HG02623 (cell line): ENCODE measurements at regions not wholly inside any gene's neighbourhood (a gene's known extent, or its start where the extent isn't known, plus 50 kb on each side); places are given as distances from the start of the nearest gene placed in this dataset.
A peak's percentile ranks its signal among the peaks of the same experiment; 100 is the strongest.
"Not testable (repeated sequence)": the region's sequence is repeated elsewhere in the genome, so short reads cannot be mapped to it uniquely, and the experiment has no call there.

ENCODE experiments used
- ATAC-seq: cut with Tn5 transposase; IDR thresholded peaks from one replicate; pipeline ENCODE4 v1.9.1; 2021; ENCODE audit warnings: moderate library complexity; ENCODE audit not compliant: unreplicated experiment

DNA sequence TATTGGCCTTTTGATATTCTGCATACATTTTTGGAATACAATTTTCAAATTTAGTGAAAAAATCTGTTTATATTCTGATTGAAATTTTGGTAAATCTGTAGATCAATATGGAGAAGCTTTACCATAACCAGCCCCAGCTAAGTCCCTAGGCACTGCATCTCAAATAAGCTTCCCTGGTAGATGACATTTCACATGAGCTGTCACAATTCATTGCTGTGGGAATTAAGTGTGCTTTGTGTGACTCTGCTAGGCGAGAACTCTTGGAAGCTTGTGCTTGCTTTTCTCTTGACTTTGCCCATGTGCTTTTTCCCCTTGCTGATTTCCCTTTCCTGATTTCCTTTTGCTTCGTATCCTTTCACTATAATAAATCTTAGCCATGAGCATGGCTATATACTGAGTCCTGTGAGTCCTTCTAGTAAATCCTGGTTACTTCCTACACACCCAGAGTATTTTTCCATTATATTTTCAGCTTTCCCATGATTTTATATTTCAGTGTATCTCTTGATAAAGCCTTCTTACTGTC lies 166.5 kb upstream of the MMS22L start:
- no peak for ATAC-seq

DNA sequence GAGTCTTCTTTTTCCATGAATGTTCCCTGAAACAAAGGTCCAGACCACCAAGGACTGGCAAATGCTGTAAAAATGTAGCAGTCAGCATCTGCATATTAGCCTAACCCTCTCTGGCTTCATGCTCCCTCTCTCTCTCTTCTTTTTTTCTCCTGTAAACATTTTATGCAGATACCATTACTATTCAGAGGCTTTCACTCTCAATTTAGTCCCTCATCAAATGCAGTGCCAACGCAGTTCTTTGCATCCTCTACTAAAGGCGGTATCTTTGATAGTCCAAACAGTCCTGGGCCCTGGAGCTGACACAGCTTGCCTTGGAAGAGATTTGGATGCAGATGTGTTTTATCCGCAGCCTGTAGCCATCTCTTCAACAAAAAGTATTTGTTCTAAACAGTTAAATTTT lies 167.1 kb upstream of the MMS22L start:
- ATAC-seq, result no peak

DNA sequence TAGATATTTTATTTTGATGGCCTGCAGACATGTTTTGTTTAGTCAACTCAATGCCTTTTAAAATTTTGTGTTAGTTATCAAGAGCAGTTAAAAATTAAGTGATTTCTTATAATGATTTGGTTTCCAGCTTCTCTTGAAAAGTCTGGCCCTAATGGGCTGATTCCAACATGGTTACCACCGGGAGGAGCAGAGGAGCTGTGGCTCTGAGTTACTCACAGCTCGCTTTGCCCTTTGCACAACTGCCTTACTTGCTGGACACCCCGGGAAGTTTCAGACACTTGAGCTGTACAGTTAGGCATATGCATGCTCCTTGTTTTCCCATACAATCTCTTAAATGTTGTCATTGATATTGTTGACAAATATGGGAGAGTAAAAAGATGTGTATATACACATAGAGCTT lies 173.1 kb upstream of the MMS22L start:
- ATAC-seq, result no peak

DNA sequence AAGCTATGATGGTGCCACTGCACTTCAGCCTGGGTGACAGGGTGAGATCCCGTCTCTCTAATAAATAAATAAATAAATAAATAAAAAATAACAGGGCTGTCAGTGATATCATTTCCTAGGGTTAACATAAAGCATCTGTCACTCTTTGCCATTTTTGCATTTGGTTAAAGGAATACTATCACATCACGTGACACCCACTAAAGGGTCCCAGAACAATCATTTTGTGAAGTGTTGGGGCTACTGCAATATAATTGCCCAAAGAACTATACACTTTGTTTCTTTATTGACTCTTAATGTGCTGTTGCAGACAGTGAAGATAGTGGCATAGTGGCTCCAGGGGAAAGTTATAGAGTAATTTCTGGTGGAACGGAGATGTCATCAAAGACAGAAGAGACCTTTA lies 176.5 kb upstream of the MMS22L start:
- no peak for ATAC-seq

DNA sequence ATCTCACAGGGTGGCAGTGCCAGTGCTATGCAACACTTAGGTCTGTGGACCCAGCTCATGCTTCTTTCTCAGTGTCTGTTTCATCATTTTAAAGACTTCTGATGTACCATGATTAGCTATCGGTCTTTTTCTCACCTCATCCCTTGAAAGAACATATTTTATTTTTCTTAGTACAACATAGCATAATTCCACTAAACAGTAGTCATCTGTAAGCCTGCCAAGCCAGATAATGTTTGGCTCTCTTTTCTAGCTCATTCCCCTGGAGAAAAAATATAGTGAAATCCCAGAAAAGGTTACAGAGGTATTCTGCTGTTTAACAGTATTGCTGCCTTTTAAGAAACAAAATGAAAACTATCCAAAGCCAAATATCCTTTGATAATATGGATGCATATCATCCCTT lies 177.0 kb upstream of the MMS22L start:
- no peak for ATAC-seq

DNA sequence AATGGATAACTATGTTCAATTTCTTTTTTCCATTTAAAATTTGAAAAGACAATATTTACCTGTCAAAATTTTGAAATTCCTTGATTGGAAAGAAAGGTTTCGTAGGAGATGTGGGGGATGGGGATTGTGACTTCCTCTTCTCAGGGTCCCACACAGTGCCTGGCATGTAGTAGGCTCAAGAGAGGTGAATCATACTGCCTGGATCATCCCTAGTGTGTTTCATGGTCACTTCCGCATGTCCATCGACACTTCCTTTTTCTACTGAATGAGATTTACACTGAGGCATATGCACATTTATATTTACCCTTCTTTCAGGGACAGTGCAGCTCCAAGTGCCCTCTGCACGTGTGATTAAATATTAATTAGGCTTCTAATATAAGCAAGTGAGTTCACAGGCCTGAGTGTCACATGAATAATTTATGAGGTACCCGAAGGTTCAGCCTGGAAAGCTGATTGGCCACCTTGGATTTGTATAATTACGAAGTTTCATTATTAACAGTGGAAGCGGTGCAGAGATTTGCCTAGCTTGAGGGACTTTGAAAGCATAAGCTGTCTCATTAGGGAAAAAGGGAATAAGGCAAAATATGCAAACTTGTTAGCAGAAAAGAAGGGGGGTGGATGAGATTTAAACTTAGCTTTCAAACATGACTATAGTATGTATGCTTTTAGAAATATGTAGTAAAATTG lies 177.5 kb upstream of the MMS22L start:
- ATAC-seq, result no peak

DNA sequence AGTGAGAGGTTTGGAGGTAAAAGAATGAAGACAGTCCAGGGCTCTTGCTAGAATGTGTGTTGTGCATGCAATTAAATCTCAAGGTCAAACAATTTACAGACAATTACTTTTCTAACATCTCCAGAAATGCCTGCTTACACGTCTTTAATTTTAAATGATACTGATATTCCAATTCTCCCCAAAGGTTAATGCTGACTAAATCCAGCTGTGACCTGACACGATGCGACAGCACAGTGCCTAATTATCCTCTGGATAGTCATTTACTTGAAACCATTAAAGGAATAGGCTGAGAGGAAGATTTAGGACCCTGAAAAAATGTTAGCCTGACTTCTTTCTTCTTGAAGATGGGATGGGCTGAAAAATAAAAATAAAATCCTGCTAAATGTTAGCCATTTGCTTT lies 178.2 kb upstream of the MMS22L start:
- no peak for ATAC-seq

DNA sequence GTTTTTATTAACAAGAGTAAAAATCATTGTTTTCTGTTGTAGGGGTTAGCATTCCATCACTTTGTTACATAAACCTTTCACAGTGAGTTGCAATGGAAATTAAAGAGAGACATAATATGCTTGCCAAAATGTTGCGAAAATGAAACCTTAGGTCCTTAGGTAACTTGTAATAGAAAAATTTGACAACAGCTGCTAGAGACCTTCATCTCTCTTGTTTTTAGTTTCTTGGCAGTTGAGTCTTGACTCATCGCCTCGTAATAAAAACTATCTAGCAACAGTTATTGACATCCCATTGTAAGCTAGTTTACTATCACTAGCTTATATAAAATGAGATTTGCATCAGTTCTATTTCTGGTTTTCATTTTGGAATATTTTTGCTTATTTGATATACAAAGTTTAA lies 179.0 kb upstream of the MMS22L start:
- ATAC-seq, result no peak

DNA sequence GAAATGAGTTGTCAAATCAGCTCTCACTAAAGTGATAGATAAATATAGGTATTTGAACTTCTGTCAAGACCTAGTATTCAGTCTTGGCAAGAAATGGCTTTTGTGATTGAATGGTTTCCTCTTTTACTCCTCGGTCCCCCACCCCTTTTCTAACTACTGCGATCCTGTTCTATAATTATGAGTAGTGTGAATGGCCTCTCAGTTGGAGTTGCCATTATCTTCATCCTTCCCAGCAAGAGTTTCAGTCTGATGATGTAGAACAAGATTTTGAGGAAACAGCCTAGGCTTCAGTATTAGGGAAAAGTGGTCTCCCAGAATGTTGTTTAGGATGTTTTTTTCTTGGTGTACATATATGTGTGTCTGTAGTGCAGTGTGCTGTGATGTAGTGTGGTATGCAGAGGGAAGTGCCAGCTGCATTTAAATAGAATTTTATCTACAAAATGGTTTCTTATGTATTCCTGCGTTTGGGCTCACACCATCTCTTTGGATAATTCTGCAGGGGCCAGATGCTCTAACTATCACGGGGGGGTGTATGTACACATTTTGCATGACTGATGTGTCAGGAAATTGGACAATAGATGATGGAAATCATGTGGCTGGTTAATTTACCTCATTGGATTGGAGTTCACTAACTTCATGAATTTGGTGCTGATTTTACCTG lies 180.1 kb upstream of the MMS22L start:
- ATAC-seq, result no peak

DNA sequence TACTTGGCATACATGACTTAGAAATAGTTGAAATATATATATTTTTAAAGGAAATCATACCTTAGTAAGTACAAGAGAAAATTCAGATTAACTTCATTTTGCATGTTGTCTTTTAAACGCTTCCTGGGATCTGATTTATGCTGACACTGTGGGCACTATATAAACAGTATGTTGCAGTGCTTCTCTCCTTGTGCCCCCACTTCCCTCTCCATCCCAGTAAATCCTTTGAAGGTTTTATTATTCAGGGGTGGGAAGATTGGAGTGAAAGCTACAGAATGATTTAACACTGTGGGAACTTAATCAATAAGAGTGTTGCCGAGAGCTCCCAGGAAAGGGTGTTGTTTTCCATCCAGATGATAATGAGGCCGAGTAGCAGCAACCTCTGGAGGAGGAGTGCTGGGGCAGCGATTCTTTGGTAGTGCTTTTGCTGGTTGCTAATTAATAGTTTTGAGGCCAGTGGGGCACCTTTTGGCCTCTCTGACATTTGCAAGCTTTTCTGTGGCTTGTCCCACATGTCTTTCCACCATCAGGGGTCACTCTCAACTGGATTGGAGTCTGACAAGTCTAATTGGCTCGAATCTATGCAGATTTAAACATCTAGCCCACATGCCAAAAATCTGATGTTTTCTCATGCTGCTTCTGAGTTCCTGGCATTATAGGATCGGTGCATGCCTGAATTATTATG lies 183.0 kb upstream of the MMS22L start:
- ATAC-seq, result no peak

DNA sequence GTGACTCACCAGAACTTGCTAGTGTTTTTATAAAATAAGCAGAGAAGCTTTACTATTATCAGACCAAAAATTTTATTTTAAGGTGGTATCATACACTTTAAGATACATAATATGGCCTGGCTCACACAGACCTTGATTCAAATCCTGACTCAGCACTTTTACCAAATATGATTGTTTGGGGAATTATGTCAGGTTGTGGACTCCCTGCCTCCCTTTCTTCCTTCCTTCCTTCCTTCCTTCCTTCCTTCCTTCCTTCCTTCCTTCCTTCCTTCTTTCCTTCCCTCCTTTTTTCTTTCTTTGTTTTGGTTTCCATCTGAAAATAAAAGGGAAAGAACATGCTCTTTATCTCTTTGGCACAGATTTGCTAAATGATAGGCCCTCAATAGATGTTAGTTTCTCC lies 186.0 kb upstream of the MMS22L start:
- no peak for ATAC-seq

DNA sequence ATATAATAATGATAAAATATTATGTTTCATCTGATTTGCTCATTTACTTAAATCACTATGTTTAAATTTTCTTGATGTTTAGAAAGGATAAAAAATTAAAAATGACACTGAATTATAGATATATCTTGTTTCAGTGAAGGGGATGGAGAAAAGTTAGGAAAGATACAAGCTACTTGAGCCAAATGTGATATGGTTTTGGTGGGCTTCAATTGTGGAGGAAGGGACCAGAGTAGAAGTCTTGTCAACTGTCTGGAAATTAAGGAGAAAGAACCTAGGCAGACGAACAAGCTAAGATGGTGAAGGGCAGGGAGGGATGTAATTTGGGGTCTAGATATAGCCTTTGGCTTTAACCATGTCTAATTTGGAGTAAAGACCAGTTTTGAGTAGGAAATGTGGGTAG lies 186.4 kb upstream of the MMS22L start:
- ATAC-seq, result no peak

DNA sequence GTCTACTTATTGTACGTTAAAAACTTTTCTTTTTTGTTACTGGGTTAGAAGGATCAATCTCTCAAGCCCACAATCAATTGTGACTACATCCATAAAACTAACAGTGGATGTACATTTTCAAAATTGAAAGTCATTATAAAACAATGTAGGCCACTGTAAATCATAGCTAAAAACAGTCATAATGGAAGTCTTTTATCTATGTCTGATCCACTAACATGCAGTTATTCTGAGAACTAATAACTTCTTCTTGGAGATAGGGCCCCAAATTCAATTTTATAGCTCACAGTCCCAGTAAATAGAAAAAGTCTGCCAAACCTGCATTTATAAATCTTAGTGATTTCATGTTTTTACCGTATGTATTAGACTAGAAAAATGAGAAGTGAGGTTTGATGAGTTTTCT lies 187.3 kb upstream of the MMS22L start:
- ATAC-seq, result no peak

DNA sequence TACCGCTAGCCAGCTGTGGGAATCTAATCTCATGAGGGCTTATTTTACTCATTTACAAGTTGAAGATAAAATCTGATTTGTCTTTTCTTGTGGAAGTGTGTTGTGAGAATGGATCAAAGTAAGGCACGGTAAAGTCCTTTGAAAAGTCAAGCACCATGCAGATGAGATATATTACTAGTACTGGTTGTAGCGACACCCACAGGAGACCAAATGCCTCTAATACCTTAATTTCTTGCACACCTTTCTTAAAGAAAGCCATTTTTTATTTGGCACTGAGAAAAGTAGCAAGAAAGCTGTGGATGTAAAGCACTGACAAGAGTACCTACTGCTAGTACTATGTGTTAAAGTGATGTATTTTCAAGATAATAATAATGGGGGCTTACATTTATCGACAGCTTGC lies 191.0 kb upstream of the MMS22L start:
- no peak for ATAC-seq

DNA sequence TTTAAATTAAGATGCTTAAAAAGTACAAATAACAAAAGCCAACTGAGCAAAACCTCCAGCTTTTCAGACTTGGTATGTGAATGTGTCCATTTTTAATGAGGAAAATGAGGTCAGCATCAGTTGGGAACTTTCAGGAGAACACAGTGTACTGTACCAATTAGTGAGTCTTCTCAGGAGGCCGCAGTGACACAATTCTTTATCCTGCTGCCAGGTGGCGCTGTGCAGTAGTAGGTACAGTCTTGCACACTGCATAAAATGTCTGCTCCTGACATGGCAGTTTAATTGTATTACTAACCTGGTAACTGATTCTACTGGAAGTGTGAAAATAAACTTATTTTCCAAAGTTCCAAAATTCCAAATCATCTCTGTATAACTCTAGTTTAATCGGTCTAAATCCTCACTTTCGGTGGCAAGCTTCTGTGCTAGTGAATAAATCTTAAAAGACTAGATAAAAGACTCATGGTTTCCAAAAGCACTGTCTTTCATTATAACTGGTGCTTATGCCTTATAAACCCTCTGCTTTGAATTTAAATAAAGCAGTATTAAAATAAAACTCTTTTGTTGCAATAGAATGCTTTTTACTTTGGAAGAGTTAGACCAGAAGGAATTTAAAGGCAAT lies 214.8 kb upstream of the MMS22L start:
- peak; percentile 99 for ATAC-seq

DNA sequence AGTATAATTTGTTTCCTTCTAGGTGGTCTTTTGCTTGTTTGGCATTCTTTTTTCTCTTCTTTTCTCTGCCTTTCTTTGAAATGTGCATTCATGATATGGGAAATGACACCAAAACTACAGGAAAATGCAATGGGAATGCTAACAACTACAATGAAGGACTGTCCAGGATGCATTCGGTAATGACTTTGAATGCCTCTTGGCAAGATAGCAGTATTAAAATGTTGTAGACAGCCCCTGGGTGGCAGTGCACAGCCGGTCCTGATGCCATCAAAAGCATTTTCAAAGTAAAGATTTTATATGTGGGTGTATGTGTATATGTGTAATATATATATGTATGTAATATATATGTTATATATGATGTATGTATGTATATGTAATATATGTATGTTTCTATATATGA lies 218.8 kb upstream of the MMS22L start:
- no peak for ATAC-seq

DNA sequence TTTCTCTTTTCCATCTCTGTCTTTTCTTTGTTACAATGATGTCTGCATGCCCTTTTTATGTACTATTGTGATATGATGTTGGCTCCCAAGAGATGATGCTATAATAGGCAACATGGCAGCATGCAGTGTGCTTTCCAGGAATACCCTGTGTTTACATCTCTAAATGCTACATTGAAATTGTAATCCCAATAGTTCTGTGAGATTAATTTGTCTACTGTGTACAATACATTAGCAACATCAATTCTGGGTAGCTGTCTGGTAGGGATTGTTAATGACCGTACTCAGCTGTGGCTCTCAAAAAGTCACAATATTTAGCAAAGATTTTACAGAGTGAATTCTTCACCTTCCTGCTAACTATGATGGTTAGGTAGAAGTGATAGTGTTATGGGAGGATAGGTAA lies 225.6 kb upstream of the MMS22L start:
- ATAC-seq, result no peak

DNA sequence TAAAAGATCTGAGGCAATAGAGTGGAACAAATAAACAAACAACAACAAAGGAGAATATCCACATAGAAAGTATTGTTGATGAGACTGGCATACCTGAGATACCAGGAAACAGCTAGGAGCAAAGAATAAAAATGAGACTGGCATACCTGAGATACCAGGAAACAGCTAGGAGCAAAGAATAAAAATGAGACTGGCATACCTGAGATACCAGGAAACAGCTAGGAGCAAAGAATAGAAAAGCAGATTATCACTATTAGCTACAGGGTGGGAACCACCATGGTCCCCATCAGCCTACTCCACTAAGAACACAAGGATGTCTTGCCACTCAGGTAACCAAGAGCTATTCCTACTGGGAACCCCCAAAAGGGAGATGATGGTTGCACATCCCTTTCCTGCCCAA lies 230.2 kb upstream of the MMS22L start:
- ATAC-seq, result not testable (repeated sequence)

DNA sequence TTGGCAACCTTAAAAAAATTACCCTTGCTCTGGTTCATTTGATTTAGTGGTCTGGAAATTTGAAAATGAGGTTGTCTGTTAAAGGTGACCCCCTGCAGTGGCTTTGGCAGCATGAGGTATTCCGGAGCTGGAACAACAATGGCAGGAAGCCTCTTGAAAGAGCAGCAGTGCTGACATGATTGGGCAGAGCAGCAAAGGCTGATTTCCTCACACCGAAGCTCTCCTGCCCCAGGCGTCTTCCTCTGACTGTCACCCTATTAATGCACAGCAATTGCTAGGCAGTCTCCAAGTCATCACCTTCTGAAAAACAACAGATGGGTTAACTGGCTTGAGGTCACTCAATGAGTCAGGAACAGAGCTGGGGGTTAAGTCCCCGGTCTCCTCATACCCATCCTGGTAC lies 241.8 kb upstream of the MMS22L start:
- ATAC-seq, result no peak

DNA sequence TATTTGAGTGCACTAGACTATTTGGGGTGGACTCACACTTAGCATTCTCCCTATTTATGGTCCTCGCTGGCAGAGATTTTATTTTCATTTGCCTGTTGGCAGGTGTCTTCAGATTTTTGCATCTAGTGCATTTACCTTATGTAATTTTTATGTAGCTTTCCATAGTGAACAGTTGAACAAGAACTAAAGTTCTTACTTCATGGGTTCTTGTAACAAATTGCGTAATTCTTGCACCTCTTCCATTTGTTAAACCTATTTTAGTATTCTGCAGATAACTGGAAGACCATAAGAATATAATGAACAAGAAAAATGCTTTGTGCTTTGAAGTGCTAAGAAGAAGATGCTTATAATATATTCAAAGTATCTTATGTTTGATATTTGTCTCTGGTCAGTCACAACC lies 252.8 kb upstream of the MMS22L start:
- ATAC-seq, result no peak

DNA sequence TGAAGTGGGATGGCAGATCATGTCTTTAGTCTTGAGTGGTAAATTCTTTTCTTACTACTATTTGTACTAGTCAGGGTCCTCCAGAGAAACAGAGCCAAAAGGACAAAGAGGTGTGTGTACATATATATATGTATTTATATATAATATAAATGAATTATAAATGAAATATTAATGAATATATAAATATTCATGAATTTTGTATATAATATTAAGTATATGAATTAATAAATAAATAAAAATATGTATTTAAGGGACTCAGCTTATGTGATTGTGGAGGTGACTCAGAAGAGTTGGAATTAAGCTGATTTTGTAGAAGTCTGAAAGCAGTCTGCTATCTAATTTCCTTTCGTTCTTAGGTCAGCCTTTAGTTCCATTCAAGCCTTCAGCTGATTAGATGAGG lies 265.3 kb upstream of the MMS22L start:
- ATAC-seq, result no peak

DNA sequence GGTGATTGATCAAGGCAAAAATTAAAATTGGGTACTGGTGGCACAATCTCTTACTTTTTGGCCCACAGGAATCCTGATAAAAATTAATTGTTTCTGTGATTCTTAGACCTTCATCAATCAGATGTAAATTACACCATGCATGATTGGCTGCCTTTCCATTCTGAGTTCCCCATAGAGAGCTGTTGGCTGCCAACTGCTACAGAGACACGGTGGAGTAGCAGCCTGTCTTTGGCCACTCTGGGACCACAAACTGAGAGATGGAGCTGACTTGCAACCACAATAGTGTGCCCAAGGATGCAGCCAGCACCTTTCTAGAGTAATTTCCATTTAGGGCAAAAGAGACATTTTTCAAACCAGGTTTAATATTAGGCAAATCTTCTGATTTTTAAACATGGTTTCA lies 274.3 kb upstream of the MMS22L start:
- no peak for ATAC-seq
